ENCODE measurements at regions not wholly inside any gene's neighbourhood (a gene's known extent, or its start where the extent isn't known, plus 50 kb on each side); places are given as distances from the start of the nearest gene placed in this dataset.

DNA sequence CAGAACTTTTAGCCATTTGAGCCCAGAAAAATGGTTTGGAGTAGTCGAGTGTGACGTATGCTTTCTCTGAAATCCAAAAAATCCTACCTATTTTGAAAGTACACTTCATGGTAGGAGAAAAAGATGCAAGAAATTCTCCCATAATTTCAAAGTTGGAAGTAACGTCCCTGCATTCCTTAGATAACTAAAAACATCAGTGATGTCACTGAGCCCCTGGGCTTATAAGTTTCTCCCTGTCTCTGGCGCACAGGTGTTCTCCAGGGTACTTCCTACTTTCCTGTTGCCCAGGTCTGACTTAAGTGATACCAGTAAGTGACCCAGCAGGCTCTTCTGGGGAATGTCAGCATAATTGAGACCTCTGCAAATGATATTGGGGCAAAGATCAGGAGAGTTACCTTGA lies 90.5 kb upstream of the WDR1 start:
- TF ChIP-seq CTCF (IDR thresholded peaks at IDR 0.05) (no peak), EP300 (IDR thresholded peaks at IDR 0.05) (no peak), POLR2AphosphoS5 (IDR thresholded peaks at IDR 0.05) (no peak)
